NOMO-1 treated with DMSO at 0.1 percent for 48 hours (cell line): ENCODE measurements at regions not wholly inside any gene's neighbourhood (a gene's known extent, or its start where the extent isn't known, plus 50 kb on each side); places are given as distances from the start of the nearest gene placed in this dataset.
A peak's percentile ranks its signal among the peaks of the same experiment; 100 is the strongest.
"Not testable (repeated sequence)": the region's sequence is repeated elsewhere in the genome, so short reads cannot be mapped to it uniquely, and the experiment has no call there.

ENCODE experiments used
- DNase-seq: peaks from one replicate; lab custom pipeline; 2025; ENCODE audit not compliant: unreplicated experiment; lab: John Stamatoyannopoulos, UW

DNA sequence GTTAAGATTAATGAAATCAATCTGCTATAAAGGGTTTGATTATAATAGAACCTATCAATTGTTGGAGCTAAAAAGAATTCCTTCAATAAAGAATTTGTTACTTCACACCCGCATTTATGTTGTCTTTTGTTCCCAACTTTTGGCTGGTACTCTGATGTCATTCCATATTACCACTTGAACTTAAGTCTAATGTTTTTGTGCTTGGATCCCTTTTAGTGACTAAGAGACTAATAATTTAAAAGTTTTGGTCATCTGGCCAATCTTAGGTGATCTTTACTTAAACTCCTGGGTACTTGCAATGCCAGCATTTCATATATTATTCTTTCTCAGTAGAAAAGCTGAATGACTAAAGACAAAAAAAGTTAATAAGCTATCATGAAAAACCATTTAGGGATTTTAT is 113.0 kb downstream of the TMEM30B start:
- DNase-seq = no peak

DNA sequence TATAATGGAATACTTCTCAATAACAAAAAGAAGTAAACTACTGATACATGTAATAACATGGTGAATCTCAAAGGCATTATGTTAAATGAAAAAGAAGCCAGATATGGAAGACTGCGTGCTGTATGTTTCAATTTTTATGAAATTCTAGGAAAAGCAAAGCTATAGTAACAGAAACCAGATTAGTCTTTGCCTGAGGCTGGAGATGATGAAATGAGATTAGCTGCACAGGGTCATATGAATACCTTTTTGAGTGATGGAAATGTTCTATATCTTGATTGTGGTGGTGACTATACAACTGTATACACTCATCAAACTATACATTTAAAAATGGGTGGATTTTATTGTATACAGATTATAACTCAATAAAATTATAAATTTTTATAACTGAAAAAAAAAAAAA is 113.5 kb downstream of the TMEM30B start:
- no peak for DNase-seq

DNA sequence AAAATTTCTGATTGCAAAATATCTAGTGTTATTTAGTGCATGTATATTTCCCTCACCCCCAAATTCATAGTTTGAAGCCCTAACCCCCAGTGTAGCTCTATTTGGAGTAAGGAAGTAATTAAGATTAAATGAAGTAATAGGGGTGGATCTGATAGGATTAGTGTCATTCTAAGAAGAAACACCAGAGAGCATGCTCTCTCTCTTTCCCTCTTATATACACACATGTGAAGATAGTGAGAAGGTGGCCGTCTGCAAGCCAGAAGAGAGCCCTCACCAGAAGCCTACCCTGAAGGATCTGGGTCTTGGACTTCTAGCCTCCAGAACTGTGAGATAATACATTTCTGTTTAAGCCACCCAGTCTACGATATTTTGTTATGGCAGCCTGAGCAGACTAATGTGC is 120.3 kb downstream of the TMEM30B start:
- no peak for DNase-seq

DNA sequence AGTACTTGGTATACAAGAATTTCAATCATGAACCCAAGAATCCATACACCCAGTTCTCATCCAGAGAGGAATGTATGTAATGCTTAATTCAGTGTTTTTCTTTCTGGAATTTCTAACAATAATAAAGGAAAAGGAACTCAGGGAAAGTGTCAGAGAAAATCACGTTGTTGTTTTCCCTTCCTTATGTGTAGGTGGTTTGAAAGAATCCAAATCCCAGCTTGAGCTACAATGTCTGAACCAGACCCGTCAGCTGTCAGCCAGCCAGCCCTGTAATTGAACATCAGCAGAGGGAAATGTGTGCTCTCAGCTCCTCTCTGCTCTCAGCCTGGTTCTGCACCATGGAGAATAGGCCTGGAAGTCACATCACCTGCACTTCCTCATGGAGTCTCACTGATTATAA is 126.5 kb downstream of the TMEM30B start:
- no peak for DNase-seq

DNA sequence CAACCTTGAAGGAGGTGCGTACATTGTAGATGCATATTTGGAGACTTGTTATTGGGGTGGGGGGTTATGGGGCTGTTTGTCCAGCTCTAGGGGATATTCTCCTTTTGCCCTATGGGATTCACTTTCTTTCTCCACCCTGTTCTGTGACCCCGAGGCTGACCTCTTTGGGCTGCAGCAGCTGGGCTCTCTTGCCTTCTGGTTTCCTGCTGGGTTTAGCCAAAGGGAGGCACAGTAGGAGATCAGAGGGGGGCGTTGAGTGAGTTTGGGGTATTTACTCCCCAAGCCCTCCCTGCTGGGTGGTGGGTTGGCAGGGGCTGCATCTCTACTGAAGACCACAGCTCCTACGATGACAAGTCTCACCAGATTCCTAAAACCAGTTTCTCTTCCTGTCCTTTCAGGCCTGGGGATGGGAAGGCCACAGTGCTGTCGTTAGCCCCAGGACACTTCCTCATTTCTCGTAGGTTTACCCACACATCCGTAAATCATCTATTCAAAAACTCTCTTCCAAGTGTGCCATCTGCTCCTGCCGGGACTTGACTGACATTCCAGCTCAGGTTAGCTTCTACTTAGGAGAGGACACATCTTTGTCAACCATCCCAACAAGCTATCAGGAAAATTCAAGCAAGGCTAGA is 127.1 kb downstream of the TMEM30B start:
- DNase-seq = peak; percentile 70

DNA sequence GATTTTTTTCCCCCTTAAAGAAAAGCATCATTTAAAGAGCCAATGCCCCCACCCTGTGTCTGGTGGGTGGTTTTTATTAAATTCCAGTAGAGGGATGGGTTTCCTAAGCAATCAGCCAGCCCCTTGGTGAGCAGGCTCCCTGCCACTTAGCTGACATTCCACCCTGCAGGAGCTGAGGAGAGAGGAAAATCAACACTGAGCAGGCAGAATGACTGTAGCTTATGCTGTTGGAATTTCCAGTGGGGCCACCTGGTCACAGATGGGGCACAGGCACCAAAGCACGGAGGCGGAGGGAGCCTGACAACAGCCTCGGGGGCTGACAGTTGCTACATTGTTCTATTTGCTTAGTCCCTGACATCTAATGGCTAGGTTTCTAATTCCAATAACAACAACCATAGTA is 127.7 kb downstream of the TMEM30B start:
- DNase-seq = no peak

DNA sequence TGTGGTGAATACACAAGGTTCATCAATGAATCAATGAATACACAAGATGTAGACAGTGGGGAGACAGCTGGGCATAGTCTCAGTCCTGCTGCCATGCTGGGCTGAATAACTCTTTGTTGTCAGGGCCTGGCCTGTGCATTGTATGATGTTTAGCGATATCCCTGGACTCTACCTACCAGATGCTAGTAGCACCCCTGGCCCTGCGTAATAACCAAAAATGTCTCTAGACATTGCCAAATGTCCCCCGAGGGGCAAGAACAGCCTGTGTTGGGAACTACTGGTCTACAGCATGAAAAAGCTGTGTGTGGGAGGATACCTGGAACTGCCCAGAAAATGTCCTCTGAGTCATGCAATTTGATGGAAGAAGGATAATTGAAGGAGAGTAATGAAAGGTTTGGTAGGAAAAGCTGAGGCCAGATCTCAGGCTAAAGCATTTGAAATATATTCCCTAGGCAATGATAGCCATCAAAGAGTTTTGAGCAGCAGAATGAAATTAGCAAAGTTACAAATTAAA is 128.2 kb downstream of the TMEM30B start:
- no peak for DNase-seq

DNA sequence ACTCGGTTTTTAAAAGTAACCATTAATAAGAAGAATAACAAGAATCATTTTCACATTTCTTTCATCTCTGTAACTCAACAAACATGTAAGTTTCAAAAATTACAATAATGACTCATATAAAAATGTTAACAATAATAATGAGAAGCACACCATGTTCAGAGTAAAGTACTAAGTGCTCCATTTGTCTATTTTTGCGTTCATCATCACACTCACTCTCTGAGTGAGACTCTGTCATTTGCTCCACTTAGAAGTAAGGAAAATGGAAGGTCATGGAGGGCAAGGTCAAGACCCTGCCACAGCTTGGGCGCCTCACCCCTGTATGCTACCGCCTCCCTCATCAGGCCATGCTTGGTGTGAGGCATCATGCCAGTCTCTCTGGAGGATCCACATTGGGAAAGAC is 129.9 kb downstream of the TMEM30B start:
- DNase-seq = no peak

DNA sequence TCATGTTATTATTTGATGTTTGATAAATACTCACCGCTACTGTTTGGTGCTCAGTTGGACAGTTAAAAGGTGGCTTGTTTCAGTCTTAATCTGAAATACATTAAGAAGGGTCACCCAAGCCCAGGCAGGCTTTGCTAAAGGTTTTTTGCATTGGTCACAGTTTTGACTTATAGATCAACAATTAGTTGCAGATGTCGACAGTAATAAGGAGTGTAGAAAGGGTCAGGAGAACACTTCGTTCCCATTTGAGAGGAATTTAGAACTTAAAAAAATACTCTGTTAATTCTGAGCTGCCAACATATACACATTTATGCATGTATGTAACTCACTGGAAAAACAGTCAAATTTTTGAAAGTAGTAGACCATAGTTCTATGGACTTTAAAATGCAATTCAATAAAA is 130.3 kb downstream of the TMEM30B start:
- no peak for DNase-seq

DNA sequence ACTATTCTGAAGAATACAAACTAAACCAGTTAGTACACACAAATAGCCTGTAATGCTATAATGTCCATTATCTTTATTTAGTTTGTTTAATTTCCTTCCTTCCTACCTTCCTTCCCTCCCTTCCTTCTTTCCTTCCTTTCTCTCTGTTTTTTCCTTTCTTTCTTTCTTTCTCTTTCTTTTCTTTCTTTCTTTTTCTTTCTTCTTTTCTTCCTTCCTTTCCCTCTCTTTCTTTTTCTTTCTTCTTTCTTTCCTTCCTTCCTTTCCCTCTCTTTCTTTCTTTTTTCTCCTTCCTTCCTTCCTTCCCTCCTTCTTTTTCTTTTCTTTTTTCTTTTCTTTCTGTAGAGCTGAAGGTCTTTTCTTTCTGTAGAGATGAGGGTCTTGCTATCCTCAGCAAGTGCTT is 131.2 kb downstream of the TMEM30B start:
- no peak for DNase-seq

DNA sequence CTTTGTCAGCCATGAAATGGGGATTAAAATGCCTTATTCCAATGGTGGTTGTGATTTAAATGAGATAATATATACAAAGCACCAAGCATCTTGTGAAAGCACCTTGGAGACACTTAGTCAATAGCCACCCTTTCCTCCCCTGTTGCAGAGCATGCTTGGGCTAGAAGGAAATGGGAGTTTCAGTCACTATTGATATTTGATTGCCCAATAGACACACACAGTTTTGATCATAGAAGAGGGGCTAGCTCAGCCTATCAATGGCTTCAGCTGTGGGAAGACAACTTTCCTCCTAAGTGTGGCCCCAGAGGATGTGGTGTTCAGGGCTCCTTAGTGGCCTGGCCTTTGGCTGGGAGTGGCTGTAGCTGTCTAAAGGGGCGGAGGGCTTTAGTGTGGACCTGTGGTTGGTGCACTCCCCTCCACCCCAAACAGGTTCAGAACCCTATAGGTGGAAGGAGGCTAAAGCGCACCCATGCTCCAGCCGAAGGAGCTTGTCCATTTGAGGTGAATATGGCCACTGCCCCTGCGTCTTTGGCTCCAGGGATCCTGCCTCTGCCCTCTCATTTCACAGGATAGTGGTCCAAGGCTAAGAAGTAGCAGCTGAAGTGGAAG is 132.3 kb downstream of the TMEM30B start:
- DNase-seq = no peak

DNA sequence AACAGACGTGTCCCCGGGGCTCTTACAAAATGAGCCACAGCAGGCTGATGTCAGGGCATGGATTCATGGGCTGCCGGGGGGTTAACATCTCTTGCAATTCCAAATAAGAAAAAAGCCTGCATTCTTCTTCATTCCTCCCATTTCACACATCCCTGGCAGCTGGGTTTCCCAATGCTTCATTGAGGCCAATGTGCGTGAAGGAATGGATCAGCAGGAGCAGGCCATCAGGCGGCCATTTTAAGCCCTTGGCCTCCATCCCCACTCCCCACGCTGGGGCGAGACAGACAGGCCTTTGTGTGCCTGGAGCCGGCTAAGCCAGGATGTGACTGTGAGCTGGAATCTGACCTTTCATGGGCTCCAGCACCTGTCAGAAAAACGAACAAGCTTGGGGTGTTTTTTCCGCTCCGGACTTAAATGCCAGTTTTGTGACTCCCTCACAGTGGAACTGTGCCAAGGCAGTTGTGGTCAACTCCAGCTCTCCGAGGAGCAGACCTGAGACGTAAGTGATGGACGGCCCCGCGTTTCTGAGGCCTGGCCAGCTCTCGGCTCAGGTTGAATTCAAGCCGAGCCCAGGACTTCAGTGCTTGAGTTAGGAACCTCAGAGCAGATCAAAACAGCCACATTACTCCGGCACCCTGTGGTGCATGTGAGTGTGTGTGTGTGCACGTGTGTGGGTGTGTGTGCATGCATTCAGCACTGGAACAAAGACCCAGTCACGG is 133.1 kb downstream of the TMEM30B start:
- no peak for DNase-seq

DNA sequence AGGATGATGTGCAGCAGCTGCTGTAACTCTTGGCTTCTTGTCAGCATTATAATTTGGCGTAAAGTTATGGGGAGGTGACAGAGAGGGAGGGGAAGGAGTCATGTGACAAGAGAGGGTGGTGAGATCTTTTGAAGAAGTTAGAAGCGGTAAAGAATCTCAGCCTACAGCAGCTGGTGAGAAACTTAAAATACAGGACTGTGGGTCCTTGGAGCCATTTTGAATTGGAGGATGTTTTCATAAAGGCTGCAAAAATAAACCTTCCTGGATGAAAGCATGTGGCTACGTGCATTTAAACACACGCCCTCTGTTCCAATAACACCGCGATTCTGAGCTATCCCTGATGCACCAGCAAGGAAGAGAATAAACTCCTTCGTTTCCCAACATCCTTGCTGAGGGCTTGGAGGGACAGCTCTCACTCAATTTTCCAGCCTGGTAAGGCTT is 133.7 kb downstream of the TMEM30B start:
- DNase-seq = no peak

DNA sequence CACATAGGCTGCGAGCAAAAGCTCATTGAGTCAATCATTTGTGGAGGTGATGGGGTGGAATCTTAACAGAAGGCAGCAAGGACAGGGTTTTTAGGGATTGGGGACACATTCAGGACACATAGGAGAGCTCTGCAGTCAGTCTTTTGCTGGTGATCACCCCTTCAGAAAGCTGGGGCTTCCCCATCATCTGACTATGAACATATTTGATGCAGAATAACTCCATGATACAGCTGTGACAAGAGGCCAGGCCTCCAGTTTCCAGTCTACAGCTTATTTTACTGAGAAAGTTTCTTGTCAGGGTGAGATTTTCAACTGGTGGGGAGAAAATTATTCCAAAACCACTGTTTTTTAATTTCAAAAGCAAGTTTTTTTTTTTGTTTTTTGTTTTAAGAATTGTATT is 134.2 kb downstream of the TMEM30B start:
- DNase-seq = no peak

DNA sequence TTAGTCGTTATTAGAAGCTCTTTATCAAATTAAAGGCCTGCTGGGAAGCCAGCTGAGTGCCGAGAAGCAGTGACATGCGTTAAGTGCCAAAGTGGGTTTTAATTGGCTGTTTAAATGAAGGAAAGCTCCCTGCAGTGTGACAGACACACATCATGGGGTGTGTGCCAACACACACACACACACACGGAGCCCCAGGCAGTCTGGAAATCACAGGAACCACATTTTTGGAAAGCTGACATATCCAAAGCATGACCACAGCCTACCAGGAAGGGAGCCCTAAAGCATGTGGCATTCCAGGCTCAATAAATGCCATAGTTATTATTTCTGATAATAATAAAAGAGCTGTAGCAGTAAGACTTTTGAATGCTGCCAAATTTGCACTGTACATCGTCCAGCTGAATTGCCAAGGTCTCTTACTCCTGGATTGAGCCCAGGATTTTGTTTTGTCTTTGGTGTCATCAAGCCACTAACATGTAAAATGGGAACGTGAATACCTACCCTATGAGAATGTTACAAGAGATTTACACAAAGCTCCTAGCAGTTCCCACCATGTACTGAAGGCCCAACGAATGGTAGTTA is 135.1 kb downstream of the TMEM30B start:
- DNase-seq = no peak

DNA sequence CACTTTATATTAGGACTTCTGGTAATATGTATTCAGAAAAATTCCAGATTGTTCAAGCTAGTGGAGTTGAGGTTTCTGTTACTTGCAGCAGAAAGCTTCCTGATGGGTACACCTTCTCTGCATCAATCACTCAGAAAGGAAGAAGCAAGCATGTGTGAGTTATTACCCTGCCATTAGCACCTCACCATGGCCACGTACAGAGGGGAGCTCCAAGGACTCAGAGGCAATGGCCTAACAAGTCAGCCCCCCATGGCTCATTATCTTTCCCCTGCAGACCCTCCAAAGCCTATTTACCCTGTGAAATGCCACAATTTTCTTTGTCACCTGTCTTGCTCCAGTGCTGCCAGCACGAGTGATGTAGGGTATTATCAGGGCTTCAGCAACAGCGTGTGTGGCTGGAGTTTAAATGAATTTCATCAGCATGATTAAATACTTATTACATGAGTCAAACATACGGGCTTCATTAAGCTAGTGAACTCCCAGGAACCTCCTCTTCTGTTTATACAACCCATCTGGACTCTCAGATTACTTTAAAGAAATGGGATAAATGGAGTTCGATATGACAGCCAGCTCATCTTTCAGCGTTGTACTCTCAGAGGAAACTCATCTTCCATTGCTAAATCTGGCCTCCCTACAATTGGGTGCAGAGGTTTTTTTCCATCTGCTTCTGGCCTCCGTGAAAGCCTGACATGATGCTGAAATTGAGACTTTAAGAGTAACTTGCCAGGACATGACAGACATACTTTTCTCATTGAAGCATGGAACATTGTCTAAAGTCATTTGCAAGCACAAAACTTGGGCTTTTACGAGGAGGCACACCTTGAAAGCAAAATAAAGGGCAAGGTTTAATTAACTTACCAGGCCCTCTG is 135.9 kb downstream of the TMEM30B start:
- no peak for DNase-seq

DNA sequence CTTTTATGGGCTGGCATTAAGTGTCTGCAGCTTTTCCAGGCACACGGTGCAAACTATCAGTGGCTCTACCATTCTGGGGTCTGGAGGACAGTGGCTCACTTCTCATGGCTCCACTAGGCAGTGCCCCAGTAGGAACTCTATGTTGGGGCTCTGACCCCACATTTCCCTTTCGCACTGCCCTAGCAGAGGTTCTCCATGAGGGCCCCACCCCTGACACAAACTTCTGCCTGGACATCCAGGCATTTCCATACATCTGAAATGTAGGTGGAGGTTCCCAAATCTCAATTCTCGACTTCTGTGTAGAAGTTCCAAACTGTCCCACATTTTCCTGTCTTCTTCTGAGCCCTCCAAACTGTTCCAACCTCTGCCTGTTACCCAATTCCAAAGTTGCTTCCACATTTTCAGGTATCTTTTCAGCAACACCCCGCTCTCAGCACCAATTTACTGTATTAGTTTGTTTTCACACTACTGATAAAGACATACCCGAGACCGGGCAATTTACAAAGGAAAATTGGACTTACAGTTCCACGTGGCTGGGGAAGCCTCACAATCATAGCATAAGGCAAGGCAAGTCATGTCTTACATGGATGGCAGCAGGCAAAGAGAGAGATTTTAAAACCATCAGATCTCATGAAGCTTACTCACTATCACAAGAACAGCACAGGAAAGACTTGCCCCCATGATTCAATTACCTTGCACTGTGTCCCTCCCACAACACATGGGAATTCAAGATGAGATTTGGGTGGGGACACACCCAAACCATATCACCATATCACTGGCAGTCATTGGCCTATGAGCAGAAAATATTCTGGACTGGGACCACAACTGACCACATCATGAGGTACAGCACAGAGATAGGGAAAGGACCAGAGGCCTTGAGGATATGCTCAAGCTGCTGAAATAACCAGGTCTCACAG is 136.8 kb downstream of the TMEM30B start:
- DNase-seq = not testable (repeated sequence)

DNA sequence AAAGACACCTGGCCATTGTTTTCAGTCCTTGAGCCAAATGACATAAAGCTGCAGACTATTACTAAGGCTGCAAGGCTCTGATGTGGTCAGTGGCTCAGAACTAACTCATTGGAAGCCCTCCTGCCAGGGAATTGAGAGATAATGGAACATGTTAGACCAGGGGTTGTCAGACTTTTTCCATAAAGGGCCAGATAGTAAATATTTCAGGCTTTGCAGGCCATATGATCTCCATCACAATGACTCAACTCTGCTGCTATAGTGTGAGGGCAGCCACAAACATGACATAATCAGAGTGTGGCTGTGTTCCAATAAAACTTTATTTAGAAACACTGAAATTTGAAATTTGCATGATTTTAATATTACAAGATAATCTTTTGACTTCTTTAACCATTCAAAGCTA is 140.3 kb downstream of the TMEM30B start:
- no peak for DNase-seq

DNA sequence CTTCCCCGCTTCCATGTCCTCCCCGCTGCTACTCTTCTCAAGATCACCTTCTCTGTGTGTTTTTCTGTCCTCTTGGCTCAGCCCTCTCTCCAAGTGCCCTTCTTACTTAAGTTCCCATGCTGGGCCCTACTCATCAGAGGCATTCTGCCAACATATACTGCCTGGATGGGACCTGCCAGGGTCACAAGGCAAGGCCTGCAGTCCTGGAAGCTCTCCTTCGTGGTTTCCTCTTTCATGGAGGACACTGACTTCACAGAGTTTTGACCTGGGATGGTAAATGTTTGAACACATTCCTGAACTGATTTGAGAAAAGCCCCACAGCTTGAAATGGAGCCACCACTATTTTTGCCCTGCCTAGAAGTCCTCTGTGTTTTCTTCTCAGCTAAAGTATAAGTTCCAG is 140.9 kb downstream of the TMEM30B start:
- no peak for DNase-seq

DNA sequence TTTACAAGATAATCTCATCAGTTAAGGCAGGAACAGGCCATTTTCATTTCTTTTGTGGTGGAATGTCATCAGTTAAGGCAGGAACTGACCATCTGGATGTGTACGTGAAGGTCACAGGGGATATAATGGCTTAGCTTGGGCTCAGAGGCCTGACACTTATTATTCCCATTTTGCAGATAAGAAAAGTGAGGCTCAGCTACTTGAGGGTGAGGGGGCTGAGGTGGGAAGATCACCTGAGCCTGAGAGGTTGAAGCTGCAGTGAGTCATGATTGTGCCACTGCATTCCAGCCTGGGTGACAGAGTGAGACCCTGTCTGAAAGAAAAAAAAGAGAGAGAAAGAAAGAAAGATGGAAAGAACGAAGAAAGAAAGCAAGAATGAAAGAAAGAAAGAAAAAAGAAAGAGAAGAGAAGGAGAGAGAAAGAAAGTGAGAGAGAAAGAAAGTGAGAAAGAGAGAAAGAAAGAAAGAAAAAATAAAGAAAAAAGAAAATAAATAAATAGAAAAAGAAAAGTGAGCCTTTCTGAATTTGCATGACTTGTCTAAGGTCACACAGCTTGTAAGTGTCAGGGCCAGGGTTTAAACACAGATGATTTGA is 142.0 kb downstream of the TMEM30B start:
- no peak for DNase-seq
